KOPT-K1 (cell line): ENCODE measurements at regions not wholly inside any gene's neighbourhood (a gene's known extent, or its start where the extent isn't known, plus 50 kb on each side); places are given as distances from the start of the nearest gene placed in this dataset.

Source experiments
- H3K27ac ChIP-seq: fragments of 200-600 bp; sonication (generic); 2 replicates; pipeline ENCODE4 v1.5.1; 2016; ENCODE audit warnings: antibody characterized with exemption, mild to moderate bottlenecking, low read depth, low read length; ENCODE audit not compliant: poor library complexity, severe bottlenecking
- H3K36me3 ChIP-seq: fragments of 200-600 bp; sonication (generic); 2 replicates; pipeline ENCODE4 v1.5.1; 2017; ENCODE audit warnings: antibody characterized with exemption, mild to moderate bottlenecking, low read length, moderate library complexity; ENCODE audit not compliant: insufficient read depth
- H3K9me3 ChIP-seq: fragments of 200-600 bp; sonication (generic); 2 replicates; pipeline ENCODE4 v1.5.1; 2017; ENCODE audit warnings: antibody characterized with exemption, low read length, mild to moderate bottlenecking; ENCODE audit not compliant: insufficient read depth, poor library complexity, severe bottlenecking

- H3K36me3 ChIP-seq: peaks cover 6% of the 10 kb centered on the region; the same call in 1 of the 2 replicates
Measured at GRCh38 chr14:71666571-71667145, 265.6 kb upstream of the RGS6 start.

DNA sequence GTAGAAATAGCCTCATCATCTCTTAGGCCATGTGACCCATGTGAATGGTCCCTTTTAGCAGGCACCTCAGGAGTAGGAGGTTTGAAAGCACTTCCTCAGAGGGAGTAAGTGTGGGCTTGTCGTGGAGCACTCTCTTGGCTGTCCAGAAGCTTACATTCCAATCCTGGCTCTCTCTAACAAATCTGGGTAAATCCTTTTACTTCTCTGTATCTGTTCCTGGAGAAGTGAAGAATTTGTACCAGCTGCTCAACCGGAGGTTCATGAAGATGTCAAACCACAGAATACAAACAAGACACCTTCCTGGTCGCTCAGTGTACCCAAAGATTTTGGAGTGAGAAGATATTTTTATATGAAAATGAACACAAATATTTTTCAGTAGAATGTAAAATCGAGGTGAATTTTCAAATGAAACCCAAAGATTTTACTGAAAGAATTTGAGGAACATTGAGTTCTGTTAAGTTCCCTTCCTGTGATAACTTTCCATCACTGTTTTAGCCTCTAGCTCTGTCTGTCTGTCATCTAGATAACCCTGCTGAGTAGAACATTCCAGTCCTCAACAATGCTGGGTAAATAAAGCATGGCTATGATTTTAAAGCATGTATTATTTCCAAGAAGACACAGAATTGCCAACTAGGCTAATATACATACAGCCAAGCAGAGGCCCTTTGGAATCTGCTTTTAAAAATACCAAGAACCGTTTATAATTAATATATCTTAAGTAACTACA, 263.9 kb upstream of the RGS6 start:
- H3K9me3 ChIP-seq: no peaks in the 10 kb centered on the region
- H3K27ac ChIP-seq: no peak overlapping the region
- peaks cover 18% of the 10 kb centered on the region; the same call in 1 of the 2 replicates for H3K36me3 ChIP-seq

More at GRCh38 chr14:71666571-71667145, 265.6 kb upstream of the RGS6 start:
- H3K27ac ChIP-seq: no peak overlapping the region
- no peaks in the 10 kb centered on the region for H3K9me3 ChIP-seq

DNA sequence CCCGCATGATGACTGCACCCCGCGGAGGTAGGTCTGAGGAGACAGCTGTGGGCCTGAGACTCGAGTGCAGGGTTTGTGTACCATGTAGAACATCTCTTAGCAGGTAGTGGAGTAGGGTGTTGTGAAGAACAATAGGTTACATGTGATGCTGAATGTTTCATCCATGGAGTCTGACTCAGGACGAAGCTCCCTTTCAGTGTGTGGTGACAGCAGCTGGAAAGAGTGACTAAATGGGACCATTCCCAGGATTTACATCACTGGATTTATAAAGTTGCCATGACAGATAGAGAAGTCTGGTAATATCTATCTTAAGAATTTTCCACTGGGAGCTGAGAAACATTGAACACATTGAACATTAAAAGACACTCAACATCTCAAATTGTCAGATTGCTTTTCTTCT, 259.6 kb upstream of the RGS6 start:
- Histone ChIP-seq H3K9me3 (no peaks in the 10 kb centered on the region), H3K27ac (no peak overlapping the region), H3K36me3 (peaks cover 18% of the 10 kb centered on the region; the same call in 1 of the 2 replicates)

GRCh38 chr14:71675126-71675899, 256.9 kb upstream of the RGS6 start:
- peaks cover 18% of the 10 kb centered on the region; the same call in 1 of the 2 replicates for H3K36me3 ChIP-seq
- H3K27ac ChIP-seq: no peak overlapping the region
- H3K9me3 ChIP-seq: no peaks in the 10 kb centered on the region

DNA sequence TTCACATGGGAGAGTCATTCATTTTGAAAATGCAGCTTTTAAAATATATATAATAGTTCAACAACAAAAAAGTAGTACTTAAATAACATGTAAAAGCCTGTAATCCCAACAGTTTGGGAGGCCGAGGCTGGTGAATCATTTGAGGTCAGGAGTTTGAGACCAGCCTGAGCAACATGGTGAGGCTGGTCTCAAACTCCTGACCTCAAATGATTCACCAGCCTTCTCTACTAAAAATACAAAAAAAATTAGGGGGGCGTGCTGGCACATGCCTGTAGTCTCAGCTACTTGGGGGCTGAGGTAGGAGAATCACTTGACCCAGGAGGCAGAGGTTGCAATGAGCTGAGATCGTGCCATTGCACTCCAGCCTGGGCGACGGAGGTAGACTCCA, 256.3 kb upstream of the RGS6 start:
- Histone ChIP-seq H3K27ac (no peak overlapping the region), H3K9me3 (no peaks in the 10 kb centered on the region), H3K36me3 (peaks cover 18% of the 10 kb centered on the region; the same call in 1 of the 2 replicates)

- no peaks in the 10 kb centered on the region for H3K9me3 ChIP-seq
- peaks cover 8% of the 10 kb centered on the region for H3K36me3 ChIP-seq
- no peak overlapping the region for H3K27ac ChIP-seq
Measured at GRCh38 chr14:71680736-71681387, 251.4 kb upstream of the RGS6 start.

- peaks cover 10% of the 10 kb centered on the region for H3K36me3 ChIP-seq
- no peak overlapping the region for H3K27ac ChIP-seq
- no peaks in the 10 kb centered on the region for H3K9me3 ChIP-seq
Measured at GRCh38 chr14:71682337-71682736, 249.9 kb upstream of the RGS6 start.

DNA sequence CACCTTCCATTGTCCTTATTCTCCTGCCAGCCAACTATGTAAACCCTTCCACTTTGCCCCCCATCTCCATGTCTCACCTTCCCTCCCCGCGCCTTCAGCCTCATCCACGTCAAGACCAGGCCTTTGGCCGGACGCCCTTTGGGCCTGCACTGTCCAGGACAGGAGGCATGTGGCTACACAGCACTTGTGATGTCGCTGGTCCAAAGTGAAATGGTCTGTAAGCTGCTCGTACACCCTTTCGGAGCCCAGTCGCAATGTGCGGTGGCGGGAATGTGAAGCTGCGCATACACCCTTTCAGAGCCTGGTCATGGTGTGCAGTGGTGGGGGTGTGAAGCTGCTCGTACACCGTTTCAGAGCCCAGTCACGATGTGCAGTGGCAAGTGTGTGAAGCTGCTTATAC, 247.9 kb upstream of the RGS6 start:
- Histone ChIP-seq H3K9me3 (no peaks in the 10 kb centered on the region), H3K27ac (no peak overlapping the region), H3K36me3 (peaks cover 10% of the 10 kb centered on the region)

- no peak overlapping the region for H3K27ac ChIP-seq
- peaks cover 10% of the 10 kb centered on the region for H3K36me3 ChIP-seq
Measured at GRCh38 chr14:71686677-71687076, 245.6 kb upstream of the RGS6 start.

GRCh38 chr14:71687166-71687831, 244.9 kb upstream of the RGS6 start:
- no peak overlapping the region for H3K27ac ChIP-seq
- no peaks in the 10 kb centered on the region for H3K9me3 ChIP-seq
- H3K36me3 ChIP-seq: peaks cover 10% of the 10 kb centered on the region

More at GRCh38 chr14:71686677-71687076, 245.6 kb upstream of the RGS6 start:
- no peaks in the 10 kb centered on the region for H3K9me3 ChIP-seq

GRCh38 chr14:71688576-71688975, 243.7 kb upstream of the RGS6 start:
- Histone ChIP-seq H3K9me3 (no peaks in the 10 kb centered on the region), H3K27ac (no peak overlapping the region), H3K36me3 (peaks cover 10% of the 10 kb centered on the region)

- H3K27ac ChIP-seq: no peak overlapping the region
- peaks cover 5% of the 10 kb centered on the region for H3K36me3 ChIP-seq
- no peaks in the 10 kb centered on the region for H3K9me3 ChIP-seq
Measured at GRCh38 chr14:71690478-71690877, 241.8 kb upstream of the RGS6 start.

GRCh38 chr14:71692496-71692895, 239.7 kb upstream of the RGS6 start:
- Histone ChIP-seq H3K36me3 (no peaks in the 10 kb centered on the region), H3K9me3 (no peaks in the 10 kb centered on the region), H3K27ac (no peak overlapping the region)

- no peaks in the 10 kb centered on the region for H3K36me3 ChIP-seq
- no peaks in the 10 kb centered on the region for H3K9me3 ChIP-seq
- H3K27ac ChIP-seq: no peak overlapping the region
Measured at GRCh38 chr14:71693381-71693780, 238.8 kb upstream of the RGS6 start.
